ENCODE measurements at regions not wholly inside any gene's neighbourhood (a gene's known extent, or its start where the extent isn't known, plus 50 kb on each side); places are given as distances from the start of the nearest gene placed in this dataset.

DNA sequence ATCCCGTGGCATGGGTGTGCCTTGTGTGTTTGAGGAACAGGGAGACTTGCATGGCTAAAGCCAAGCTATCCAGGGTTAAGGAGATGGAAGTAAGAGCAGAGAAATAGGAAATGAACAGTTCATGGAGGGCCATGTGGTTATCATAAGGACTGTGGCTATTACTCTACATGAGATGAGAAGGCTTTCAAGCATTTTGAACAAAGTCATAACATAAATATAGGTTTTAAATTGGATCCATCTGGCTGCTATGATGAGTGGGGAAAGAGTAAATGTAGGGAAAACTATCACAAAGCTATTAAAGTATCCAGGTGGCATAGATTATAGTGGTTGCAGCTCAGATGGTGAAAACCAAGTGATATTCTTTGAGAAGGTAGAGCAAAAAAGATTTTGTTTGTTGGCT lies 184.1 kb downstream of the PCDH17 start (continued):
- TF ChIP-seq BMI1 (IDR thresholded peaks at IDR 0.05; ENCODE audit: borderline replicate concordance), result no peak
- TF ChIP-seq, protein P1, sequence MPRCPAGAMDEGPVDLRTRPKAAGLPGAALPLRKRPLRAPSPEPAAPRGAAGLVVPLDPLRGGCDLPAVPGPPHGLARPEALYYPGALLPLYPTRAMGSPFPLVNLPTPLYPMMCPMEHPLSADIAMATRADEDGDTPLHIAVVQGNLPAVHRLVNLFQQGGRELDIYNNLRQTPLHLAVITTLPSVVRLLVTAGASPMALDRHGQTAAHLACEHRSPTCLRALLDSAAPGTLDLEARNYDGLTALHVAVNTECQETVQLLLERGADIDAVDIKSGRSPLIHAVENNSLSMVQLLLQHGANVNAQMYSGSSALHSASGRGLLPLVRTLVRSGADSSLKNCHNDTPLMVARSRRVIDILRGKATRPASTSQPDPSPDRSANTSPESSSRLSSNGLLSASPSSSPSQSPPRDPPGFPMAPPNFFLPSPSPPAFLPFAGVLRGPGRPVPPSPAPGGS (IDR thresholded peaks at IDR 0.05; ENCODE audit: borderline replicate concordance, insufficient read depth, low read depth, low read length, poor library complexity, severe bottlenecking), result no peak
- TF ChIP-seq TAF1 (IDR thresholded peaks at IDR 0.05; ENCODE audit: borderline replicate concordance, low read depth, low read length), result no peak

DNA sequence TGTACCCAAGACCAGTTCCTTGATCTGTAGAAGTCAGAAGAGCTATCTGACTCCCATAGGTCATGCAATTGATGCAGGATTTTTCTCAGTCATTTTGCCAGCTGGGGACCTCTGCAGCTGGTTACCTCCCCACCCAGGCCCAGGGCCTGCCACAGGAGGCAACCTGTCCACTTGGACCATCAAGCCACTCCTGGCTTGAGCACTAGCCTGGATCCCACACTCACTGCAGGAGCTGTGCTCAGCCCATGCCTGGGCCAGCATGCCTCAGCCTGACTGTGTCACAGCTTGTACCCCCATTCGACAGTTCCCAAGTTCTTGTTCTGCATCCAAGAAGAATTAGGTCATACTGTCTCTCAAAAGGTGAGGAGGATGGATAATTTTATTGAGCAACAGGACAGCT lies 189.4 kb downstream of the PCDH17 start:
- in situ Hi-C loops (cut with MboI), result no loop called here
- RAD21 ChIA-PET (ENCODE audit: unreplicated experiment), result no interaction called here

More for the DNA sequence above, 189.4 kb downstream of the PCDH17 start:
- ATAC-seq, result no peak
- ChIA-PET CTCF (no interaction called here), POLR2A (no interaction called here), SMC1A (ENCODE audit: uncharacterized antibody, unreplicated experiment) (no interaction called here)
- intact Hi-C loops (cut with micrococcal nuclease; ENCODE audit: unreplicated experiment), result no loop called here
- TF ChIP-seq TBL1XR1 (IDR thresholded peaks at IDR 0.05; ENCODE audit: low read depth, low read length) (no peak), EGR1 (IDR thresholded peaks at IDR 0.05; ENCODE audit: borderline replicate concordance in 1 of 2, low read depth in 2 of 2, low read length in 2 of 2) (no peak), POLR2AphosphoS5 (IDR thresholded peaks at IDR 0.05; ENCODE audit: low read length) (no peak), NFYB (IDR thresholded peaks at IDR 0.05; ENCODE audit: insufficient read depth, low read depth, low read length) (no peak), RAD51 (IDR thresholded peaks at IDR 0.05) (no peak), KAT2A (conservative IDR thresholded peaks at IDR 0.05; ENCODE audit: control insufficient read depth, low read depth, low read length) (no peak), CHD1 (IDR thresholded peaks at IDR 0.05; ENCODE audit: low read depth, low read length) (no peak), RFX5 (IDR thresholded peaks at IDR 0.05; ENCODE audit: low read depth, low read length) (no peak), CHD2 (IDR thresholded peaks at IDR 0.05; ENCODE audit: borderline replicate concordance, low read depth, low read length) (no peak), NFIC (IDR thresholded peaks at IDR 0.05; ENCODE audit: low read depth, low read length) (no peak), MTA3 (IDR thresholded peaks at IDR 0.05; ENCODE audit: borderline replicate concordance, low read length) (no peak), PAX8 (IDR thresholded peaks at IDR 0.05) (no peak), ZNF217 (IDR thresholded peaks at IDR 0.05) (no peak), MYB (IDR thresholded peaks at IDR 0.05; ENCODE audit: borderline replicate concordance, low read depth, low read length) (no peak), WRNIP1 (IDR thresholded peaks at IDR 0.05; ENCODE audit: borderline replicate concordance, low read depth, low read length) (no peak), SUZ12 (IDR thresholded peaks at IDR 0.05; ENCODE audit: unreplicated experiment) (no peak), SMAD1 (IDR thresholded peaks at IDR 0.05; ENCODE audit: low read depth, partially characterized antibody) (no peak)
- TF ChIP-seq, protein P2, sequence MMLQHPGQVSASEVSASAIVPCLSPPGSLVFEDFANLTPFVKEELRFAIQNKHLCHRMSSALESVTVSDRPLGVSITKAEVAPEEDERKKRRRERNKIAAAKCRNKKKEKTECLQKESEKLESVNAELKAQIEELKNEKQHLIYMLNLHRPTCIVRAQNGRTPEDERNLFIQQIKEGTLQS (IDR thresholded peaks at IDR 0.05; ENCODE audit: borderline replicate concordance, extremely low read depth, low read depth, low read length), result no peak
- TF ChIP-seq, protein P3, sequence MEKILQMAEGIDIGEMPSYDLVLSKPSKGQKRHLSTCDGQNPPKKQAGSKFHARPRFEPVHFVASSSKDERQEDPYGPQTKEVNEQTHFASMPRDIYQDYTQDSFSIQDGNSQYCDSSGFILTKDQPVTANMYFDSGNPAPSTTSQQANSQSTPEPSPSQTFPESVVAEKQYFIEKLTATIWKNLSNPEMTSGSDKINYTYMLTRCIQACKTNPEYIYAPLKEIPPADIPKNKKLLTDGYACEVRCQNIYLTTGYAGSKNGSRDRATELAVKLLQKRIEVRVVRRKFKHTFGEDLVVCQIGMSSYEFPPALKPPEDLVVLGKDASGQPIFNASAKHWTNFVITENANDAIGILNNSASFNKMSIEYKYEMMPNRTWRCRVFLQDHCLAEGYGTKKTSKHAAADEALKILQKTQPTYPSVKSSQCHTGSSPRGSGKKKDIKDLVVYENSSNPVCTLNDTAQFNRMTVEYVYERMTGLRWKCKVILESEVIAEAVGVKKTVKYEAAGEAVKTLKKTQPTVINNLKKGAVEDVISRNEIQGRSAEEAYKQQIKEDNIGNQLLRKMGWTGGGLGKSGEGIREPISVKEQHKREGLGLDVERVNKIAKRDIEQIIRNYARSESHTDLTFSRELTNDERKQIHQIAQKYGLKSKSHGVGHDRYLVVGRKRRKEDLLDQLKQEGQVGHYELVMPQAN (conservative IDR thresholded peaks at IDR 0.05), result no peak
- no peak overlapping the region for H3K27ac ChIP-seq (ENCODE audit: control insufficient read depth, insufficient read depth)
- no TSS peak for BruUV-seq (replicated peaks)
- H3K9me3 ChIP-seq (replicated peaks; ENCODE audit: control insufficient read depth, insufficient read depth, low read length), result no peaks in the 10 kb centered on the region; the same call in 2 of the 3 replicates
- FAIRE-seq, result no peak
- H3K27me3 ChIP-seq (replicated peaks in 1 of 2; ENCODE audit: control insufficient read depth in 2 of 2, insufficient read depth in 2 of 2, low read length in 1 of 2), result no peaks in the 10 kb centered on the region
- WGBS (ENCODE audit: insufficient coverage, insufficient replicate concordance, low lambda C conversion rate, missing lambda C conversion rate), result 0% methylated on average over 1 of the region's 1 CpG
- H3K4me3 ChIP-seq, result no peak overlapping the region
- H3K4me2 ChIP-seq (ENCODE audit: control insufficient read depth, insufficient read depth), result no peak overlapping the region
- H3K36me3 ChIP-seq (ENCODE audit: control insufficient read depth in 2 of 2, insufficient read depth in 2 of 2, low read length in 1 of 2), result no peaks in the 10 kb centered on the region
- H4K20me1 ChIP-seq (ENCODE audit: control insufficient read depth, insufficient read depth), result no peaks in the 10 kb centered on the region
- no peaks in the 10 kb centered on the region for H3K79me2 ChIP-seq (ENCODE audit: control insufficient read depth, insufficient read depth, low read length)
- no peak overlapping the region for H2AFZ ChIP-seq (ENCODE audit: control insufficient read depth, low read depth, low read length)
- no peaks in the 10 kb centered on the region for H3K4me1 ChIP-seq (ENCODE audit: control insufficient read depth, insufficient read depth, low read length)
- H3K9ac ChIP-seq (ENCODE audit: control insufficient read depth, insufficient read depth, low read length), result no peak overlapping the region
- no peak for DNase-seq (ENCODE audit: low read depth, low spot score)
